ENCODE measurements at regions not wholly inside any gene's neighbourhood (a gene's known extent, or its start where the extent isn't known, plus 50 kb on each side); places are given as distances from the start of the nearest gene placed in this dataset.

DNA sequence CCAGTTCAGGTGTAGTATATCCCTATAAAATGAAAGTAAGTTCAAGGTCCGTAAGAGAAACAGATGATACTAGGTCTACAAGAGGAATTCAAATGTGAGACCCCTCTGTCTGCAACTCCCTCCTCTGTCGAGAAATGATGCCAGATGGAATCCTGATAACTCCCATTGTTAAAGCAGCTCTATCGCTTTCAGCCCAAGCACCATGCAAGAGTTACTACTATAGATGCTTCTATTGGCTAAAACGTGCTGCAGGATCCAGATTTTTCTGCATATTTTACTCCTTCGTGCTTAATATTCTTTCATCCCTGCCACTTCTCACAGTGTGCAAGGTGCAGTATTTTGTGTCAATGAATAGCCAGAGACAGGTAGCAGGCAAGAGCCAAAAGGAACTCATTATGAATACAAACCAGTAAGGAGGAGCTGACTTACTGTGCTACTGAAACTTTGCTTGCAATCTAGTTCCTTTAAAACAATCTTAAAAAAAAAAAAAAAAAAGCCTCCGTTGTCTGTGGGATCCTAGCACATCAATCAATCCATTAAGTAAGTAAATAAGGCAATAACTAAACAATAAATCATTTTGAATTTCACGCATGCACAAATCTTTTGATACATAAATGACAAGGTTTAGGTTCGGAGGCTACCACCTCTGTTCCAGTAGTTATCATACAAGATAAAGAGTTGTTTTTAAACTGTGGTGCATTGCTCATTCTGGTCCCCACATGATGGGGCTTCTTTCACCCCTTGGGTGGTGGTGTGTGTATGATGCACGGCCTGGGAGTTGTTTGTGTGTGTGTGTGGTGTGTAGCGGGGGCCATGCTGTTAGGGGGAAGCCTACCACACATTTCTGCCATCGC, 151.1 kb upstream of the MPDZ start:
- no peak overlapping the region for H3K27ac Mint-ChIP-seq
- POLR2A ChIA-PET, result no interaction called here
- no peaks in the 10 kb centered on the region for H3K36me3 Mint-ChIP-seq
- ATAC-seq (ENCODE audit: low read depth), result no peak
- no peaks in the 10 kb centered on the region for H3K4me1 Mint-ChIP-seq
- H3K9me3 Mint-ChIP-seq, result no peaks in the 10 kb centered on the region
- H3K4me3 Mint-ChIP-seq, result no peak overlapping the region
- no peaks in the 10 kb centered on the region for H3K27me3 Mint-ChIP-seq
- DNase-seq, result no peak

DNA sequence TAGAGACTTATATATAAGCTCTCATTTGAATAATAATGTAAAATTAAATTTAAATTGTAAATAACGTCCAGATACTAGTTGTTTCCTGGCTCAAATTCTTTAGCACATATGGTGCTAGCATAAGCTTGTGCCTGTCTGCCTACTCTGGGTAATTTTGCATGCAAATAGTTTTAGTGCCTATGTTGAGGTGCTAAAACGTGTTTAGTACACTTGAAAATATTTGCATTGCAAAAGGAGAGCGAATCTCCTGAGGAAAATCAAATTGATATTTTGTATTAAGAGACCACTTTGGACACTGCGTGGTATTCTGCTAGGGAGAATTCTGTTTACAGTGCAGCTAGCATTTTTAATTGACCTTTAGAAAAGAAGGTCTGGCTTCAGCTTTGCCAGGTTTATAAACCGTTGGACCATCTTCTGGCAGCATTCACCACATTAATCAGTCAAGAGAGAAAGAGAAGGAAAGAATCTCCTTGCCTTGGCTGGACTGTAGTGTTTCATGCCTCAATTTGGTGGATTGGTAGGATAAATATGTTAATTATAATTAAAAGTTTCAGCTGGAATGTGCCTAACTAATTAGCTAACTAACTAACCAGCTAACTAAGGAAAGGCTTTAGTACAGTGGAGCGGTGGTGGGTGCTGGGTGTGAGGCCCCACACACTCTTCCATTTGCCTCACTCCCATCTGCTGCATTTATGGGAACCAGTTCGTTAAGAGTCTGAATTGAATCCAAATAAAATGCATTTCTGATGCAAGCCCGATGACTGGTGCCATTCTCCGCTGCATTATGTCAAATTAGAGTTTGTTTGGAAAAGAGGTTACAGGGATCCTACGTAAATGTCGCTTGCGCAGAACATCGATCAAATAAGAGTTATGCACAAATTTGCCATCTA, 150.1 kb upstream of the MPDZ start:
- ATAC-seq (ENCODE audit: low read depth), result no peak
- H3K27ac Mint-ChIP-seq, result no peak overlapping the region
- H3K36me3 Mint-ChIP-seq, result no peaks in the 10 kb centered on the region
- H3K4me3 Mint-ChIP-seq, result no peak overlapping the region
- POLR2A ChIA-PET, result no interaction called here
- no peaks in the 10 kb centered on the region for H3K9me3 Mint-ChIP-seq
- no peak for DNase-seq
- no peaks in the 10 kb centered on the region for H3K27me3 Mint-ChIP-seq
- H3K4me1 Mint-ChIP-seq, result no peaks in the 10 kb centered on the region

DNA sequence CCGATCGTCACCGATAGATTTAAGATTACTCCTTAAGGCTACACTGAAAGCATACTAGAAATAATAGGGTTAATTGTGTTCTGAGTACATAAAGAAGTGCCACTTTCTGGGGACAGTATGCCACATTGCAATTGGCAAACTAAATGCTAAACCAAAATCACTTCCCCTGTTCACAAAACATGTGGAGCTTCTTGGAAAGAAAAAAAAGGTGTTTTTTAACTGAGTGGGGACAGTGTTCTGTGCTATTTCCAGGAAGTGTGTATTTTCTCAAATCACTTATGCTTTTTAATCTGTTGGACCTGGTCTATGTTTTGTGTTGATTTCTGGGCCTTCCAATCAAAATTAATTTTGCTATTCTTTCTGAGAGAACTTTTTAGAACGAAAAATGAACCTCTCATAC, 149.3 kb upstream of the MPDZ start:
- no peak for ATAC-seq (ENCODE audit: low read depth)
- no peaks in the 10 kb centered on the region for H3K27me3 Mint-ChIP-seq

DNA sequence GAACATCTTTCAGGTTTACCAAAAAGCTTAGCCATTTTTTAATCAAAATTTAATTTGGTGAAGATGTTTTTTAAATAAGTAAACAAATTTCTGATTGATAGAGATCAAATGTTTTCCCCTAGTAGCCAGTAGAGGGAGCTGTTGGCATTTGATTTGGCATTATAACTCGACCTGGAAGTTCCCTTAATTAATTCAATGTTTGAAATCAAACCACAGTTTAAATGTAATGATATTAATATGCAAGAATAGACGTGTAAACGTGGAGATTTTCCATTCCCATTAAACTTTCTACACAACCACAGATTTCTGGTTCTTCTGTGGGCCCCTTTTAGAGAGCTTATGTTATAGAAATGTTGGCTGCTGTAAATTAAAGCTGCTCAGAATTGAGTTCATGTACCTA, 148.1 kb upstream of the MPDZ start:
- Mint-ChIP-seq H3K4me1 (no peaks in the 10 kb centered on the region), H3K4me3 (no peak overlapping the region), H3K9me3 (no peaks in the 10 kb centered on the region), H3K27me3 (no peaks in the 10 kb centered on the region), H3K36me3 (no peaks in the 10 kb centered on the region), H3K27ac (no peak overlapping the region)
- DNase-seq (no peak), ATAC-seq (ENCODE audit: low read depth) (no peak)
- POLR2A ChIA-PET, result no interaction called here

More for the DNA sequence above, 149.3 kb upstream of the MPDZ start:
- POLR2A ChIA-PET, result no interaction called here
- no peak overlapping the region for H3K4me3 Mint-ChIP-seq
- DNase-seq, result no peak
- H3K36me3 Mint-ChIP-seq, result no peaks in the 10 kb centered on the region
- H3K4me1 Mint-ChIP-seq, result no peaks in the 10 kb centered on the region
- no peak overlapping the region for H3K27ac Mint-ChIP-seq
- H3K9me3 Mint-ChIP-seq, result no peaks in the 10 kb centered on the region

DNA sequence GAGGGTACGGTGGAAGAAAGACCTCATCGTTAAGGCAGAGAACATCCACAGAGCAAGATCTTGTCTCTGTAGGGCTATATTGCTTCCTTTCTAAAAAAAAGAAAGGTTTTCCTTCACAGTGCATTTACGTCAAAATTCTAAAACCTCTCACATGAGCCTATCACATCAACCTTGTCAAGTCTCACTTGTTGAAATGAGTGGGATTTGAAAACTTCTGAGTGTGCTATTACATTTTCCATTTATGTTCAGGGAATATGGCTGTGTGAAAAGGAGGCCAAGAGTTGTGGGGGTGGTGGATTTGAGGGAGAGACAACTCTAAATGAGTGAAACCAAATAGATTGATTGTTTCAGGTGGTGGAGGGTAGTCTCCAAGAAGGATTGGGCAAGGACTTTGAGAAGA, 147.1 kb upstream of the MPDZ start:
- ATAC-seq (ENCODE audit: low read depth), result no peak
- POLR2A ChIA-PET, result no interaction called here
- DNase-seq, result no peak
- H3K36me3 Mint-ChIP-seq, result no peaks in the 10 kb centered on the region
- no peaks in the 10 kb centered on the region for H3K9me3 Mint-ChIP-seq
- no peaks in the 10 kb centered on the region for H3K27me3 Mint-ChIP-seq
- no peak overlapping the region for H3K4me3 Mint-ChIP-seq
- no peak overlapping the region for H3K27ac Mint-ChIP-seq
- H3K4me1 Mint-ChIP-seq, result no peaks in the 10 kb centered on the region

DNA sequence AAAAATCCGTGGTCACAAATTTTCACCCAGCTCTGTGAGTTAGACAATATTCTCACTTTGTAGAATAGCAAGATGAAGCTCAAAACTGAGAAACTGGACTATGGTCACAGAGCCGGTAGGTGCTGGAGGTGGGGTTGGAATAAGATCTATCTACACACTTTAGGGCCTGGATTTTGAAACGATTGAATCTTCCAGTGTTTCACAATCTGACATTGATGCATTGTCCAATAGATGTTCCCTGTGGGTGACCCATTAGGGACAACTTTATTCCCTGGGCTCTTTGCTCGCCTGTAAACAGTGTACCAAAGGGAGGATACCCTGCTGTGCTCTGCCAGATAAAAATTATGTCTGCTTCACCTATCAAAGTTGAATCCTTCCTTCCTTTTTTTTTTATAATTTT, 145.4 kb upstream of the MPDZ start:
- DNase-seq (no peak), ATAC-seq (ENCODE audit: low read depth) (no peak)
- Mint-ChIP-seq H3K27ac (no peak overlapping the region), H3K9me3 (no peaks in the 10 kb centered on the region), H3K4me3 (no peak overlapping the region), H3K4me1 (no peaks in the 10 kb centered on the region), H3K27me3 (no peaks in the 10 kb centered on the region), H3K36me3 (no peaks in the 10 kb centered on the region)
- POLR2A ChIA-PET, result no interaction called here

DNA sequence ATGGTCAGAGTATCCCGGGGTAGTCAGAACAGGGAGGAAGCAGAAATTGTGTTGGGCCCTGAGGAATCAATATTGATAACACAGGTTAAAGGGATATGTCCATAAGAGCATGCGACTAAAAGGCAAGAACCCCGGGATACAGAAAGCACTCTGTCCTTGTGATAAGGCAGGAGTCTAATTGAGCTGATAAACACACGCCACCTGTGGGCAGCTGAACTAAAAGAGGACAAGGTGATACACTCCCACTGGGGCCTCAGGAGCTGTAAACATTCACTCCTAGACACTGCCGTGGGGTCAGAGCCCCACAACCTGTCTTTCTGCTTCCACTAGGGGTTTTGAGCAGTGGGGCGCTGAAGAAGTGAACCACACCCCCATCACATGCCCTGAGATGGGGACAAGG, 144.7 kb upstream of the MPDZ start:
- H3K4me3 Mint-ChIP-seq, result no peak overlapping the region
- H3K27ac Mint-ChIP-seq, result no peak overlapping the region
- H3K36me3 Mint-ChIP-seq, result no peaks in the 10 kb centered on the region
- no peak for DNase-seq
- POLR2A ChIA-PET, result no interaction called here
- H3K9me3 Mint-ChIP-seq, result no peaks in the 10 kb centered on the region
- H3K27me3 Mint-ChIP-seq, result no peaks in the 10 kb centered on the region
- no peak for ATAC-seq (ENCODE audit: low read depth)
- no peaks in the 10 kb centered on the region for H3K4me1 Mint-ChIP-seq

DNA sequence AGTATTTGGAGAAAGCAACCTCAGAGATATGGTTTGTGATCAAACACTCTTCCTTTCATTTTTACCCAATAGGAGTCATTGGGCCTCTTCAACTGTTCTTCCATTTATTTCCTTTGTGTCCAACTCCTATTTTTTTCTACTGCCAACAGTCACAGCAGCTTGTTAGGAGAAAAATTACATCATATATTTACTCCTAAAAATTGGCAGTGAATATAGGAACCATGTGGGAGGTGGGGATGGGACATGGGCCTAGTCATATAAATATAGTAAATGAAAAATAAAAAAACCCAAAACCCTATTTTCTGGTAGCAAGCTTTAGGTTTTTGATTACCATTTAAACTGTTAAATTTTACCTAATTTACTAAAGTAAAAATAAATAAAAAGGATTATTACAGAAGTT, 134.9 kb upstream of the MPDZ start:
- no peak for ATAC-seq (ENCODE audit: low read depth)
- POLR2A ChIA-PET, result no interaction called here
- peaks cover 2% of the 10 kb centered on the region for H3K9me3 Mint-ChIP-seq
- H3K36me3 Mint-ChIP-seq, result no peaks in the 10 kb centered on the region
- DNase-seq, result no peak
- H3K27me3 Mint-ChIP-seq, result no peaks in the 10 kb centered on the region
- H3K4me3 Mint-ChIP-seq, result no peak overlapping the region
- H3K27ac Mint-ChIP-seq, result no peak overlapping the region
- no peaks in the 10 kb centered on the region for H3K4me1 Mint-ChIP-seq

DNA sequence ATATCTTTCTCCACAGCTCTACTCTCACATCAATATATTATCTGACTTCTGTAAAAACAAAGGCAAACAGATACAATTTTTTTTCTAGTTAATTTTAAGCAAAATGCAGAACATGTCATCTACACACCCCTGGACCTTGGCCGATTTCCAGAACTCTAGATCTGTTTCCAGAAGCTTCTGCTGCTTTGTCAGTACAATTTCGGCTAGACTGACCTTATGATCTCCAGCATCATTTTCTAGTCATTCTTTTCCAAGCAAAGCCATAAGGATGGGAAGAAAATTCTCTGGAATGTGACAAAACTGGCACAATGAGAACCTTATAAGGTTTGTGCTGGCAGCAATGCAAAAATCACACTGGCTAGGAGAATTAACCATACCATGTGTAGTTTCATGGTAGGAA, 132.8 kb upstream of the MPDZ start:
- Mint-ChIP-seq H3K27me3 (no peaks in the 10 kb centered on the region), H3K36me3 (no peaks in the 10 kb centered on the region), H3K4me1 (no peaks in the 10 kb centered on the region), H3K27ac (no peak overlapping the region), H3K9me3 (peaks cover 5% of the 10 kb centered on the region), H3K4me3 (no peak overlapping the region)
- POLR2A ChIA-PET, result no interaction called here
- DNase-seq (no peak), ATAC-seq (ENCODE audit: low read depth) (no peak)

DNA sequence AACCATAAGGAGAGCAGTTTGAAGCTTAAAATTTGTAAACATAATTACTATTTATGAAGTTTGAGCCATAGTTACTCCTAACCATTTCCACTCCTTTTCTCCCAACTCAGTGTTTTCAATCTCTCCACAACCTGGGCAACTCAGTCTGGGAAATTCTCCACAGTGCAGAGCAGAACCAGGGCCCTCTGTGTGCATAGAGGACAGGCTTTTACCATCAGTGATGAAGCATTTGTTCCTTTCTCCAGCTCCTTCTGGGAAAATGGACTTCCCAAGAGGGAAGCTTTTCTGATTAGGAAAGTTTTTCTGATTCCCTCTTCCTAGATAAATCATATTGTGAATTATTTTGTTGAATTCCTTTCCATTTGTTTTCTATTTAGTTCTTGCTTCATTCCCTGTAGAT, 132.3 kb upstream of the MPDZ start:
- Mint-ChIP-seq H3K9me3 (peaks cover 5% of the 10 kb centered on the region), H3K4me3 (no peak overlapping the region), H3K4me1 (no peaks in the 10 kb centered on the region), H3K27ac (no peak overlapping the region), H3K36me3 (no peaks in the 10 kb centered on the region), H3K27me3 (no peaks in the 10 kb centered on the region)
- DNase-seq (no peak), ATAC-seq (ENCODE audit: low read depth) (no peak)
- POLR2A ChIA-PET, result no interaction called here

DNA sequence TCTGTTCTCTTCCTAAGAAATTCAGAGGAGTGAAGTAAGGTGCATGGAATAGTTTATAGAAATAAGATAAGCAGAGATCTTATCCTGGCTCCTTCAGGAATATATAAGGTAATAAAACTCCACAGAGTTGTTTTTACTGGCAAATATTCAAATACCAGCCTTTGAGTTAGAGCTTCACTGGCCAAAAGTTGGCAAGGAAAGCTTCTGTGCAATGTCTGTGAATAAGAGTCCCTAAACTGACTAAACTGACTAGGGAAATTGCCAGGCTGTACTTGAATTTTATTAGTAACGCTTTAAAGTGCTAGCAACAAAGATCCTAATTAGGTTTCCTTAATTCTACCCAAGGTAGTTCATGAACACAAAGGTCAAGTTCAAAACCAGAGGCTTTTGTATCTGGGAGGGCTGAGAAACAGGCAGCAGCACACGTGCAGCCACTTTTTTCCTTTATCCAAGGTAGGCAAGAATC, 131.1 kb upstream of the MPDZ start:
- POLR2A ChIA-PET, result no interaction called here
- peaks cover 6% of the 10 kb centered on the region for H3K9me3 Mint-ChIP-seq
- H3K27ac Mint-ChIP-seq, result no peak overlapping the region
- ATAC-seq (ENCODE audit: low read depth), result no peak
- H3K4me3 Mint-ChIP-seq, result no peak overlapping the region
- H3K36me3 Mint-ChIP-seq, result no peaks in the 10 kb centered on the region
- no peaks in the 10 kb centered on the region for H3K27me3 Mint-ChIP-seq
- DNase-seq, result no peak
- no peaks in the 10 kb centered on the region for H3K4me1 Mint-ChIP-seq

DNA sequence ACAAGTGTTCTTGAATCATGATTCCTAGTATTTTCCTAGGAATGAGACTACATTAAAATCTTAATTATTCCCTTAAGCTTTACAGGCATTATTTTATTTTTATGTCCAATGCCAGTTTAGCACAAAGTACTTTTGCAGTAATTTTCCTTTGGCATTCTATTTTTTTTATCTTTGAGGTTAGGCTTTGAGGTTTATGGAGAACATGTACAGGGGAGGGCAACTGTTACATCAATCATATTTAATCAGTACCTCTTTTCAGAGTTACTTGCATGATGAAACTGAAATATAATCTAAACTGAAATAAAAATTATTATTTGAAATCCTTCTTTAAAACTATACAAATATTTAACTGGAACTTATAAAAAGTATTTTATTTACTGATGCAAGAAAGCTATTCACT, 118.2 kb upstream of the MPDZ start:
- H3K36me3 Mint-ChIP-seq, result no peaks in the 10 kb centered on the region
- ATAC-seq (ENCODE audit: low read depth), result no peak
- no peaks in the 10 kb centered on the region for H3K4me1 Mint-ChIP-seq
- no peaks in the 10 kb centered on the region for H3K27me3 Mint-ChIP-seq
- H3K9me3 Mint-ChIP-seq, result peaks cover 1% of the 10 kb centered on the region
- no peak overlapping the region for H3K27ac Mint-ChIP-seq
- no peak overlapping the region for H3K4me3 Mint-ChIP-seq
- POLR2A ChIA-PET, result no interaction called here
- no peak for DNase-seq

DNA sequence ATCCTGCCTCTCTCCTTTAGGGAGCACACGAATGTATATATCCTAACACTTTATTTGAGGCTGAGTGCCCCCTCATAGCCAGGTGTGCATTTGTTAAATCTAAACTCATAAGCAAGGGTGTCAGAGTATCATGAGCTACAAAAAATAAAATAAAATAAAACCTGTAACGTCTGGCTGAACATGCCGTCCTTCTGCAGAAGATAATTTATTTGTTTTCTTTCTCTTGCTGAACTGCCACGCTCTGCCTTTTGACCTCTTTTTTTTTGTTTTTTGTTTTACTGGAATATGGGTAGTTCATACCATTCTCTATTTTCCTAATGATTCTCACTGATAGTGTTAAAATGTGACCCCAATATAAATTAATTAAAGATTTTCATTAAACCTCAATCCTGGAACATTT, 117.7 kb upstream of the MPDZ start:
- H3K27ac Mint-ChIP-seq, result no peak overlapping the region
- POLR2A ChIA-PET, result no interaction called here
- no peaks in the 10 kb centered on the region for H3K4me1 Mint-ChIP-seq
- H3K36me3 Mint-ChIP-seq, result no peaks in the 10 kb centered on the region
- no peaks in the 10 kb centered on the region for H3K27me3 Mint-ChIP-seq
- no peak overlapping the region for H3K4me3 Mint-ChIP-seq
- H3K9me3 Mint-ChIP-seq, result peaks cover 1% of the 10 kb centered on the region
- ATAC-seq (ENCODE audit: low read depth), result no peak
- no peak for DNase-seq

DNA sequence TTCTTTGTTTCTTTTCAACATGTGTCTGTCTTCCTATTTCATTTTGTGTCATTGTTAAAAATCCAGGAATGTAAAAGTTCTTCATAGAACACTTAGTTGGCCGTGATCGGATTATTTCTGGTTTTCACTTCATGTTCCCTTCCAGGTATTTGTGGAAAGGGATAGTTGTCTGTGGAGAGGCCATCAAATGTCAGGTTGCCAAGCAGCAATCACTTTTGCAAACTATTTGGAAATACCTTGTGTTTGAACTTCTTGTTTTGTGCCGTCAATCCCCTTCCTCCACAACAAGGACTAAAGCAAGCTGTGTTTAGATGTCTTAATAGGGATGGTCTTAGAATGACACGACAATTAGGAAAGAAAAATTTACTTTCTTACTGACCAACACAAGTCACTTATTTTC, 116.9 kb upstream of the MPDZ start:
- Mint-ChIP-seq H3K9me3 (peaks cover 1% of the 10 kb centered on the region), H3K27ac (no peak overlapping the region), H3K36me3 (no peaks in the 10 kb centered on the region), H3K27me3 (no peaks in the 10 kb centered on the region), H3K4me1 (no peaks in the 10 kb centered on the region), H3K4me3 (no peak overlapping the region)
- POLR2A ChIA-PET, result no interaction called here
- ATAC-seq (ENCODE audit: low read depth) (no peak), DNase-seq (no peak)

All from activated naive CD8-positive, alpha-beta T cell treated with anti-CD3 and anti-CD28 coated beads, Interleukin-2, amount 10 ng/mL, durations not matched to agents 7 days and 5 days (primary cell).